ENCODE measurements at regions not wholly inside any gene's neighbourhood (a gene's known extent, or its start where the extent isn't known, plus 50 kb on each side); places are given as distances from the start of the nearest gene placed in this dataset.

DNA sequence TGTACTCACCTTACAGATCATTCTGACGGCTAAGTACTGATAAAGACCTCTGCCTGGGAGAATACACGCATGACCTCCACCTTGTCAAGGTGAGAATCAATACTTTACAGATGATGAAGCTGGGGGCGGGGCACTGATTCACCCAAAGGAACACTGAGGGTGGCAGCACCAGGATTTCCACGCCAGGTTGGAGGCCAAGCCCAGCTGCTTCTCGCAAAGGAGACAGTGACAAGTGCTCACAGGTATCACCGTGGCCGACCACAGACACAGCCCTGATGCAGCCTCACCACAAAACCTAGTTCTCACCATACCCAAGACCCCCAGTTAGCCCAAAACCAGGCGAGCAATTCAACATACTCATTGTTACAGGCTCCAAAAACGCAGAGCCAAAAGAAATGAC is 434.2 kb downstream of the SOX9 start:
- no peaks in the 10 kb centered on the region for H3K79me2 ChIP-seq (ENCODE audit: insufficient read depth, low read length)
- no peaks in the 10 kb centered on the region for H4K20me1 ChIP-seq (ENCODE audit: insufficient read depth, low read length, poor library complexity, severe bottlenecking)
- H3K9me2 ChIP-seq (replicated peaks; ENCODE audit: low read depth, low read length), result no peaks in the 10 kb centered on the region
- TF ChIP-seq, protein P1, sequence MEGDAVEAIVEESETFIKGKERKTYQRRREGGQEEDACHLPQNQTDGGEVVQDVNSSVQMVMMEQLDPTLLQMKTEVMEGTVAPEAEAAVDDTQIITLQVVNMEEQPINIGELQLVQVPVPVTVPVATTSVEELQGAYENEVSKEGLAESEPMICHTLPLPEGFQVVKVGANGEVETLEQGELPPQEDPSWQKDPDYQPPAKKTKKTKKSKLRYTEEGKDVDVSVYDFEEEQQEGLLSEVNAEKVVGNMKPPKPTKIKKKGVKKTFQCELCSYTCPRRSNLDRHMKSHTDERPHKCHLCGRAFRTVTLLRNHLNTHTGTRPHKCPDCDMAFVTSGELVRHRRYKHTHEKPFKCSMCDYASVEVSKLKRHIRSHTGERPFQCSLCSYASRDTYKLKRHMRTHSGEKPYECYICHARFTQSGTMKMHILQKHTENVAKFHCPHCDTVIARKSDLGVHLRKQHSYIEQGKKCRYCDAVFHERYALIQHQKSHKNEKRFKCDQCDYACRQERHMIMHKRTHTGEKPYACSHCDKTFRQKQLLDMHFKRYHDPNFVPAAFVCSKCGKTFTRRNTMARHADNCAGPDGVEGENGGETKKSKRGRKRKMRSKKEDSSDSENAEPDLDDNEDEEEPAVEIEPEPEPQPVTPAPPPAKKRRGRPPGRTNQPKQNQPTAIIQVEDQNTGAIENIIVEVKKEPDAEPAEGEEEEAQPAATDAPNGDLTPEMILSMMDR (conservative IDR thresholded peaks at IDR 0.05; ENCODE audit: low read length), result no peak
- no peak for TF ChIP-seq EZH2phosphoT487 (IDR thresholded peaks at IDR 0.05; ENCODE audit: borderline replicate concordance)
- H3K9me3 ChIP-seq (ENCODE audit: insufficient read depth, low read depth, low read length), result no peaks in the 10 kb centered on the region
- H3K27me3 ChIP-seq (ENCODE audit: insufficient read depth, low read length, poor library complexity, severe bottlenecking), result no peaks in the 10 kb centered on the region
- no peak overlapping the region for H3K9ac ChIP-seq (ENCODE audit: low read depth, low read length, poor library complexity, severe bottlenecking)
- H3F3A ChIP-seq (ENCODE audit: low read depth), result no peaks in the 10 kb centered on the region
- H3K36me3 ChIP-seq (ENCODE audit: insufficient read depth, low read length), result no peaks in the 10 kb centered on the region
- no peaks in the 10 kb centered on the region for H3K4me1 ChIP-seq (ENCODE audit: insufficient read depth, low read length, poor library complexity, severe bottlenecking)
- H3K4me2 ChIP-seq (ENCODE audit: low read depth, low read length, poor library complexity, severe bottlenecking), result no peak overlapping the region
- H3K4me3 ChIP-seq (ENCODE audit: low read length, poor library complexity, severe bottlenecking), result no peak overlapping the region
- H2AFZ ChIP-seq (ENCODE audit: low read length), result no peak overlapping the region

DNA sequence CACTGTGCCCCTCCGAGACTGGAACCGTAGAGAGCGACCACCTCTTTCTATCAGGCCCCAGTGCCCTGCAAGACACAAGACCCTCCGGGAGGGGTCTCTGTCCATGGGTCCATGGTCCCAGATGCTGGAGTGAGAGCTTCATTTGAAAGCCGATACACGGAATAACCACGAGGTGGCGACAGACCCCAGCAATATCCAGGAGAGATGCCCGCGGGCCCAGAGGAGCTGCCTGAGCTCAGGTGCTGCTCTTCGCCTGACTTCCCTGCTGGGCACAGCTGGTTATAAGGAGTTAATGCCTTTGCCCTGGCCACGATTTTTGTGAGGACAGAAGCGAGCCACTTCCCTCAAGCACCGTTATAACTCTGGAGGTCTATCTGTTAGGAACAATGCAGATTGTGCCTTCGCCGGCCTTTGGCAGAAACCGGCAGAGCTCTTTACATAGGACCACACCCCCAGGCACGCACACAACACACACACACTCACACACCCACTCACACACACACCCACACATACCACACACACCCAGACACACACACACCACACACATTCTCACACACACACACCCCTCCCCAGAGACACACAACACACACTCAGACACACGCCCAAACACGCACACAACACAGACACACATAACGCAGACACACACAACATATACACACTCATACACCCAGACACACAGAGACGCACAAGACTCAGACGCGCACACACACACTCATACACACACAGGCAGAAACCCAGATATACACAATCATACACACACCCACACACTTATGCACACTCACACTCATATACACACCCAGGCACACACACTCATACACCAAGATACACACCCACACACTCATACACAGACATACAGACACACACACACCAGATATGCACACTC is 436.4 kb downstream of the SOX9 start:
- no peak for TF ChIP-seq EZH2phosphoT487 (IDR thresholded peaks at IDR 0.05; ENCODE audit: borderline replicate concordance)
- TF ChIP-seq, protein P1 (conservative IDR thresholded peaks at IDR 0.05; ENCODE audit: low read length), result peak; percentile 85

DNA sequence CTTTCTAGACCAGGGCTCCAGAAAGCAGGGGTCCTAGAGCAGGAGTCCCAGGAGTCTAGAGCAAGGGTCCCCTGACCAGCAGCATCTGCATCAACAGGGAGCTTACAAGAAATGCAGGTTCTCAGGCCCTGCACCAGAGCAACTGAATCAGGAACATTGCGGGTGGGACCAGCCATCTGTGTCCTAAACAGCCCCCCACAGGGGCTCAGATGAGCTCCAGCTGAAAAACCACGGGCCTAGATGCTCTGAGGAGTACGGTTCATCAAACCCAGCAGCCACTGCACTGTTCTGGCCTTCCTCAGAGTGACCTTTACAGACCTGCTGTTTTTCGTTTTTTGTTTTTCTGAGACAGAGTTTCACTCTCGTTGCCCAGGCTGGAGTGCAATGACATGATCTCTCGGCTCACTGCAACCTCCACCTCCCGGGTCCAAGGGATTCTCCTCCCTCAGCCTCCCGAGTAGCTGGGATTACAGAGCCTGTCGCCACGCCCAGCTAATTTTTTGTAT is 438.2 kb downstream of the SOX9 start:
- H3K79me2 ChIP-seq (ENCODE audit: insufficient read depth, low read length), result no peaks in the 10 kb centered on the region
- no peaks in the 10 kb centered on the region for H3K36me3 ChIP-seq (ENCODE audit: insufficient read depth, low read length)
- no peak overlapping the region for H3K9ac ChIP-seq (ENCODE audit: low read depth, low read length, poor library complexity, severe bottlenecking)
- no peaks in the 10 kb centered on the region for H3K9me3 ChIP-seq (ENCODE audit: insufficient read depth, low read depth, low read length)
- no peak overlapping the region for H3K4me3 ChIP-seq (ENCODE audit: low read length, poor library complexity, severe bottlenecking)
- H3K9me2 ChIP-seq (replicated peaks; ENCODE audit: low read depth, low read length), result no peaks in the 10 kb centered on the region
- no peak for TF ChIP-seq EZH2phosphoT487 (IDR thresholded peaks at IDR 0.05; ENCODE audit: borderline replicate concordance)
- TF ChIP-seq, protein P1 (conservative IDR thresholded peaks at IDR 0.05; ENCODE audit: low read length), result no peak
- H3K4me2 ChIP-seq (ENCODE audit: low read depth, low read length, poor library complexity, severe bottlenecking), result no peak overlapping the region
- no peaks in the 10 kb centered on the region for H4K20me1 ChIP-seq (ENCODE audit: insufficient read depth, low read length, poor library complexity, severe bottlenecking)
- no peaks in the 10 kb centered on the region for H3F3A ChIP-seq (ENCODE audit: low read depth)
- no peaks in the 10 kb centered on the region for H3K27me3 ChIP-seq (ENCODE audit: insufficient read depth, low read length, poor library complexity, severe bottlenecking)
- no peak overlapping the region for H2AFZ ChIP-seq (ENCODE audit: low read length)
- no peaks in the 10 kb centered on the region for H3K4me1 ChIP-seq (ENCODE audit: insufficient read depth, low read length, poor library complexity, severe bottlenecking)

More for the DNA sequence above, 436.4 kb downstream of the SOX9 start:
- Histone ChIP-seq H4K20me1 (ENCODE audit: insufficient read depth, low read length, poor library complexity, severe bottlenecking) (no peaks in the 10 kb centered on the region), H3K9me2 (replicated peaks; ENCODE audit: low read depth, low read length) (no peaks in the 10 kb centered on the region), H3K27me3 (ENCODE audit: insufficient read depth, low read length, poor library complexity, severe bottlenecking) (no peaks in the 10 kb centered on the region), H2AFZ (ENCODE audit: low read length) (0 out of 2 replicates have a peak overlapping the region, but pooled peaks have one; percentile 39), H3K79me2 (ENCODE audit: insufficient read depth, low read length) (no peaks in the 10 kb centered on the region), H3K9ac (ENCODE audit: low read depth, low read length, poor library complexity, severe bottlenecking) (no peak overlapping the region), H3K4me2 (ENCODE audit: low read depth, low read length, poor library complexity, severe bottlenecking) (no peak overlapping the region), H3K4me1 (ENCODE audit: insufficient read depth, low read length, poor library complexity, severe bottlenecking) (no peaks in the 10 kb centered on the region), H3K4me3 (ENCODE audit: low read length, poor library complexity, severe bottlenecking) (no peak overlapping the region), H3K36me3 (ENCODE audit: insufficient read depth, low read length) (no peaks in the 10 kb centered on the region), H3F3A (ENCODE audit: low read depth) (no peaks in the 10 kb centered on the region), H3K9me3 (ENCODE audit: insufficient read depth, low read depth, low read length) (no peaks in the 10 kb centered on the region)

Measured in Loucy (cell line).